GM12875 (cell line): ENCODE measurements at regions not wholly inside any gene's neighbourhood (a gene's known extent, or its start where the extent isn't known, plus 50 kb on each side); places are given as distances from the start of the nearest gene placed in this dataset.

Experiments used
- H3K4me3 ChIP-seq: one replicate; pipeline ENCODE4 v1.5.1; 2011; ENCODE audit warnings: low read depth, low read length, control low read depth
- CTCF ChIP-seq: IDR thresholded peaks from 2 replicates; pipeline ENCODE4 v1.5.1; 2011; ENCODE audit warnings: low read depth, mild to moderate bottlenecking, control low read depth, inconsistent platforms, low read length, moderate library complexity, borderline replicate concordance; ENCODE audit not compliant: insufficient read depth

GRCh38 chr3:177778633-177779032 is 581.4 kb upstream of the TBL1XR1 start:
- no peak overlapping the region for H3K4me3 ChIP-seq
- no peak for TF ChIP-seq CTCF

- no peak for TF ChIP-seq CTCF
Observed at GRCh38 chr3:177781686-177782161, 584.4 kb upstream of the TBL1XR1 start.

GRCh38 chr3:177783338-177783737 is 586.1 kb upstream of the TBL1XR1 start:
- H3K4me3 ChIP-seq, result no peak overlapping the region
- TF ChIP-seq CTCF, result no peak

More at GRCh38 chr3:177781686-177782161, 584.4 kb upstream of the TBL1XR1 start:
- no peak overlapping the region for H3K4me3 ChIP-seq

- no peak overlapping the region for H3K4me3 ChIP-seq
- no peak for TF ChIP-seq CTCF
Observed at GRCh38 chr3:177783767-177784166, 586.5 kb upstream of the TBL1XR1 start.

GRCh38 chr3:177787279-177788041 is 590.2 kb upstream of the TBL1XR1 start:
- TF ChIP-seq CTCF, result no peak
- H3K4me3 ChIP-seq, result no peak overlapping the region

GRCh38 chr3:177789500-177789899 is 592.2 kb upstream of the TBL1XR1 start:
- TF ChIP-seq CTCF, result no peak
- no peak overlapping the region for H3K4me3 ChIP-seq
